Sigmoid colon (tissue), 4 donors: ENCODE measurements at regions not wholly inside any gene's neighbourhood (a gene's known extent, or its start where the extent isn't known, plus 50 kb on each side); places are given as distances from the start of the nearest gene placed in this dataset.

Experiments used
- POLR2A ChIP-seq, 2 donors: fragments of 450-650 bp; IDR thresholded peaks; one replicate each; pipeline ENCODE4 v1.6.1; 2016; ENCODE audit warnings: antibody characterized with exemption in 2 of 2, mild to moderate bottlenecking in 2 of 2, moderate library complexity in 2 of 2
- POLR2AphosphoS5 ChIP-seq, 4 donors: sonication (generic); formaldehyde crosslinking; IDR thresholded peaks; one replicate each; pipeline ENCODE4 v1.6.1; 2017; ENCODE audit warnings: antibody characterized with exemption in 4 of 4

DNA sequence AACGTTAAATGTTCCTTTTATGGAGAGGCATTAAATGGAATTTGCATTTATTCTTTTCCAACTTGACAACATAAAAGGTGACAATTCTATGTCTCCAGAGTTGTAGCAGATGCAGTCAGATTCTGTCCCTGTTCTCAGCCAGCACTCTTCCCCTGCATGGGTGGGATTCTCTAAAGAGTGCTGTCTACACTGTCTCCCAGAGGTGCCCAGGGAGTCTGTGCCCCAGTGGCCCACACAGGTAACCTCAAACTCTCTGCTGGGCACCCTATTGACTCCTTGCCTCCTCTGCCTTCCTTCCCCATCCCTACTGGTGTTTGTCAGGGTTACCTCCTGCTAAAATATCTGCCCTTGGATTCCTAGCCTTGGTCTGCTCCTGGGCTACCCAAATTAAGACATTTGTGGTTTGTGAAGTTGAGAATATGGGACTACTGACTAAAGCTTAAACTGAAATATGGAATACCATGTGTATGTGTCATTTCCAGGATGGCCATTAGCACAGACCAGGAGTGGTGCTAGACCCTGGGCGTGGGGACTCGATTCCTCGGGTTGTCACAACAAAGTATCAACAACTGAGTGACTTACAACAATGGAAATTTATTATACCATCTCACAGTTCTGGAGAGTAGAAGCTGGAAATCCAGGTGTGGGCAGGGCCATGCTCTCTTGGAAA, 284.7 kb downstream of the CDH26 start:
- TF ChIP-seq POLR2A (IDR thresholded peaks at IDR 0.05), result no peak
- no peak for TF ChIP-seq POLR2AphosphoS5 (IDR thresholded peaks at IDR 0.05)
